OCI-LY7 (cell line): ENCODE measurements at regions not wholly inside any gene's neighbourhood (a gene's known extent, or its start where the extent isn't known, plus 50 kb on each side); places are given as distances from the start of the nearest gene placed in this dataset.
"Not testable (repeated sequence)": the region's sequence is repeated elsewhere in the genome, so short reads cannot be mapped to it uniquely, and the experiment has no call there.

Source experiments
- BruUV-seq: library from RNA; stranded (reverse); fragments of 400-500 nt; replicated peaks from 2 replicates; lab custom pipeline; 2021; lab: Mats Ljungman, UMichigan
- CTCF ChIA-PET: fragments of 300-600 bp; sonication (Branson Sonifier 250); formaldehyde crosslinking; loops from one replicate; lab custom pipeline; 2022; ENCODE audit warnings: antibody characterized with exemption; ENCODE audit not compliant: unreplicated experiment; lab: Charles Lee
- POLR2A ChIA-PET: fragments of 300-600 bp; sonication (Branson Sonifier 250); formaldehyde crosslinking; loops from one replicate; lab custom pipeline; 2022; ENCODE audit warnings: antibody characterized with exemption; lab: Charles Lee
- DNase-seq: peaks from one replicate; pipeline ENCODE4 v3.0.0-alpha.2; 2015; ENCODE audit warnings: low spot score
- H2AFZ ChIP-seq: fragments of 200-600 bp; sonication (generic), shearing (Covaris generic); 2 replicates; pipeline ENCODE4 v1.6.1; 2014; ENCODE audit warnings: mild to moderate bottlenecking, antibody characterized with exemption, low read length, moderate library complexity
- H3K27ac ChIP-seq: fragments of 200-600 bp; sonication (generic); 2 replicates; pipeline ENCODE4 v1.5.1; 2014; ENCODE audit warnings: mixed run types, low read depth, mild to moderate bottlenecking, moderate library complexity, low read length, inconsistent platforms; ENCODE audit not compliant: poor library complexity, severe bottlenecking
- H3K36me3 ChIP-seq: fragments of 200-600 bp; sonication (generic); 2 replicates; pipeline ENCODE4 v1.6.1; 2014; ENCODE audit warnings: mild to moderate bottlenecking, antibody characterized with exemption, low read length, moderate library complexity, mixed read lengths; ENCODE audit not compliant: insufficient read depth
- H3K4me1 ChIP-seq: fragments of 200-600 bp; sonication (generic); 2 replicates; pipeline ENCODE4 v1.5.1; 2014; ENCODE audit warnings: mild to moderate bottlenecking, low read length; ENCODE audit not compliant: insufficient read depth, poor library complexity, severe bottlenecking
- H3K4me2 ChIP-seq: fragments of 200-600 bp; sonication (generic); 2 replicates; pipeline ENCODE4 v1.6.1; 2014; ENCODE audit warnings: mild to moderate bottlenecking, low read length
- H3K4me3 ChIP-seq: fragments of 200-600 bp; sonication (generic); 2 replicates; pipeline ENCODE4 v1.5.1; 2014; ENCODE audit warnings: mild to moderate bottlenecking, low read depth, low read length; ENCODE audit not compliant: poor library complexity, severe bottlenecking
- H3K79me2 ChIP-seq: fragments of 200-600 bp; sonication (generic); 2 replicates; pipeline ENCODE4 v1.6.1; 2016; ENCODE audit warnings: low read depth, mild to moderate bottlenecking, low read length, moderate library complexity, mixed read lengths; ENCODE audit not compliant: insufficient read depth
- H3K9me2 ChIP-seq: fragments of 200-600 bp; sonication (generic); 2 replicates; pipeline ENCODE4 v1.6.1; 2016; ENCODE audit warnings: mild to moderate bottlenecking, low read length, mixed read lengths; ENCODE audit not compliant: insufficient read depth
- H3K9me3 ChIP-seq: fragments of 200-600 bp; sonication (generic); 2 replicates; pipeline ENCODE4 v1.6.1; 2014; ENCODE audit warnings: mild to moderate bottlenecking, mixed run types, low read length, mixed read lengths
- H4K20me1 ChIP-seq: fragments of 200-600 bp; sonication (generic); 2 replicates; pipeline ENCODE4 v1.6.1; 2014; ENCODE audit warnings: mild to moderate bottlenecking, antibody characterized with exemption, low read length, moderate library complexity, mixed read lengths; ENCODE audit not compliant: insufficient read depth
- CTCF ChIP-seq: fragments of 200-600 bp; sonication (generic); conservative IDR thresholded peaks from 2 replicates; pipeline ENCODE4 v1.5.1; 2014; ENCODE audit warnings: mild to moderate bottlenecking, antibody characterized with exemption, low read length, moderate library complexity, mixed read lengths
- EZH2phosphoT487 ChIP-seq: fragments of 200-600 bp; sonication (generic); IDR thresholded peaks from 2 replicates; pipeline ENCODE4 v1.6.1; 2018; ENCODE audit warnings: low read depth, borderline replicate concordance, mild to moderate bottlenecking, mixed run types, antibody characterized with exemption, low read length, moderate library complexity, mixed read lengths
- intact Hi-C: fragments of 100-400 bp; cut with micrococcal nuclease; formaldehyde crosslinking; loops from one replicate; pipeline ENCODE4 v1.10.0; 2022; ENCODE audit not compliant: unreplicated experiment

- ChIA-PET CTCF (no interaction called here), POLR2A (interaction anchor here (0.7 to 1.0 kb wide), 2 partner anchors 35 to 632 kb away, joined by 3 to 4 read pairs; no protein-coding TSS in a partner anchor)
- no peak for DNase-seq
- Histone ChIP-seq H3K9me2 (no peaks in the 10 kb centered on the region), H3K79me2 (no peaks in the 10 kb centered on the region), H3K27ac (no peak overlapping the region), H3K9me3 (no peaks in the 10 kb centered on the region), H3K4me2 (no peak overlapping the region), H3K4me3 (no peak overlapping the region), H4K20me1 (no peaks in the 10 kb centered on the region), H3K4me1 (no peaks in the 10 kb centered on the region), H2AFZ (no peak overlapping the region), H3K36me3 (no peaks in the 10 kb centered on the region)
- TF ChIP-seq EZH2phosphoT487 (no peak), CTCF (no peak)
- BruUV-seq, result no TSS peak
- intact Hi-C loops, result no loop called here
These were observed 240.4 kb upstream of the RAI14 start for GRCh38 chr5:34415559-34416198.

- TF ChIP-seq CTCF (no peak), EZH2phosphoT487 (no peak)
- Histone ChIP-seq H3K9me2 (no peaks in the 10 kb centered on the region), H3K4me3 (no peak overlapping the region), H3K4me1 (no peaks in the 10 kb centered on the region), H3K79me2 (no peaks in the 10 kb centered on the region), H4K20me1 (no peaks in the 10 kb centered on the region), H3K9me3 (no peaks in the 10 kb centered on the region), H3K27ac (no peak overlapping the region), H3K36me3 (no peaks in the 10 kb centered on the region), H3K4me2 (no peak overlapping the region), H2AFZ (no peak overlapping the region)
- BruUV-seq, result no TSS peak
- no peak for DNase-seq
- intact Hi-C loops, result no loop called here
- ChIA-PET POLR2A (interaction anchor here (1.0 kb wide), 2 partner anchors 24 to 36 kb away, joined by 3 to 4 read pairs; no protein-coding TSS in a partner anchor), CTCF (no interaction called here)
These were observed 239.6 kb upstream of the RAI14 start for GRCh38 chr5:34416501-34417008.

GRCh38 chr5:34420191-34420590 lies 235.9 kb upstream of the RAI14 start:
- H4K20me1 ChIP-seq, H3K79me2 ChIP-seq, H3K4me1 ChIP-seq, H3K4me2 ChIP-seq, H3K4me3 ChIP-seq, H2AFZ ChIP-seq, H3K27ac ChIP-seq, BruUV-seq, DNase-seq, H3K9me2 ChIP-seq, H3K36me3 ChIP-seq, intact Hi-C loops, CTCF ChIA-PET, H3K9me3 ChIP-seq: not testable (repeated sequence)
- POLR2A ChIA-PET, result interaction anchor here (0.7 kb wide), 1 partner anchor 323 kb away, joined by 5 read pairs; no protein-coding TSS in a partner anchor
